ENCODE measurements at regions not wholly inside any gene's neighbourhood (a gene's known extent, or its start where the extent isn't known, plus 50 kb on each side); places are given as distances from the start of the nearest gene placed in this dataset.

DNA sequence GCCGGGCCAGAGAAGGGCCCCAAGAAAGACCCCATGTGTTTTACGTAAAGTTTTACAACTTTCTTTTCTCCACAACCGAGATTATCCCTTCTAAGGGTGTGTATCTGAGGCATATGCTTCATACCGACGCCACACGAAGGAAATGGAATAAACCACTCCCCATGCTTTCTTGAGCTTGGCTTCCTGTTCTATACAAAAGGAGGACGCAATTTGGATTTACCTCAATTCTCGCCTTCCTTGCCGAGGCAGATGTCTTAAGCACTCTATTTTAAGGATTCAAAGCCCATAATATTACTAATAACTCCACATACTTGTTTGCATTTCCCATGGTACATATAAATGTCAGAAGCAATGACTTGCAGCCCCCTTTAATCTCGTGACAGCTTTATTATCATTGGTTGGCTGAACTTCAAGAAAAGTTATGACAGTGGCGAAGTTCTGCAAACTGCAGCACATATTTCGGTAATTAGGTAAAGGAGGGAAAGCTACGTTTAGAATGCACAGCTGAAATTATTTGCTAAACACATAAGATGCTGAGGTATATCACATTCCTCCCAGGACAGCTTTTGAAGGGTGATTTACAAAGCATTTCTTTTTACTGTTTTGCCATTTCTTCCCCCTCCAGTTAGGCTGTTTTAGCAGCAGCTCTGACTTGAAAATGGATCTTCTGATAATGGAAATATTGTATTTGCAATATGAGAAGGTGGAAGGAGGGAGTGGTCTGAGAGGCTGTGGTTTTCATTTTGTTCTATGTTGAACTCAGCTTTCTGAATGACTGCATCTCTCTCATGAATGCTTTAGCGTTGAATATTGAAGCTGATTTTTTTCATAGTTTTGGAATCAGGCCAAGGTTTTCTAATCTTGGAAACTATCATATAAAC lies 330.5 kb downstream of the EPHA7 start:
- TF ChIP-seq EZH2 (IDR thresholded peaks at IDR 0.05; ENCODE audit: borderline replicate concordance, control insufficient read depth, low read depth, low read length) (no peak), POLR2AphosphoS5 (IDR thresholded peaks at IDR 0.05; ENCODE audit: low read length) (no peak), PML (IDR thresholded peaks at IDR 0.05; ENCODE audit: low read length) (no peak), CEBPB (IDR thresholded peaks at IDR 0.05; ENCODE audit: borderline replicate concordance in 1 of 2, low read depth in 2 of 2, low read length in 2 of 2) (no peak), SRF (IDR thresholded peaks at IDR 0.05; ENCODE audit: low read depth in 2 of 2, low read length in 2 of 2) (no peak), CBFB (IDR thresholded peaks at IDR 0.05; ENCODE audit: low read depth) (no peak), SIN3A (IDR thresholded peaks at IDR 0.05; ENCODE audit: low read depth, low read length) (no peak), EP300 (IDR thresholded peaks at IDR 0.05; ENCODE audit: borderline replicate concordance in 1 of 2, control insufficient read depth in 1 of 2, low read depth in 2 of 2, low read length in 2 of 2) (no peak), ASH2L (IDR thresholded peaks at IDR 0.05; ENCODE audit: borderline replicate concordance, low read depth) (no peak), CHD2 (IDR thresholded peaks at IDR 0.05; ENCODE audit: borderline replicate concordance, low read depth, low read length) (no peak)
- TF ChIP-seq, protein P1, sequence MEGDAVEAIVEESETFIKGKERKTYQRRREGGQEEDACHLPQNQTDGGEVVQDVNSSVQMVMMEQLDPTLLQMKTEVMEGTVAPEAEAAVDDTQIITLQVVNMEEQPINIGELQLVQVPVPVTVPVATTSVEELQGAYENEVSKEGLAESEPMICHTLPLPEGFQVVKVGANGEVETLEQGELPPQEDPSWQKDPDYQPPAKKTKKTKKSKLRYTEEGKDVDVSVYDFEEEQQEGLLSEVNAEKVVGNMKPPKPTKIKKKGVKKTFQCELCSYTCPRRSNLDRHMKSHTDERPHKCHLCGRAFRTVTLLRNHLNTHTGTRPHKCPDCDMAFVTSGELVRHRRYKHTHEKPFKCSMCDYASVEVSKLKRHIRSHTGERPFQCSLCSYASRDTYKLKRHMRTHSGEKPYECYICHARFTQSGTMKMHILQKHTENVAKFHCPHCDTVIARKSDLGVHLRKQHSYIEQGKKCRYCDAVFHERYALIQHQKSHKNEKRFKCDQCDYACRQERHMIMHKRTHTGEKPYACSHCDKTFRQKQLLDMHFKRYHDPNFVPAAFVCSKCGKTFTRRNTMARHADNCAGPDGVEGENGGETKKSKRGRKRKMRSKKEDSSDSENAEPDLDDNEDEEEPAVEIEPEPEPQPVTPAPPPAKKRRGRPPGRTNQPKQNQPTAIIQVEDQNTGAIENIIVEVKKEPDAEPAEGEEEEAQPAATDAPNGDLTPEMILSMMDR (IDR thresholded peaks at IDR 0.05 in 2 of 3, conservative IDR thresholded peaks at IDR 0.05 in 1 of 3; ENCODE audit: control insufficient read depth in 2 of 3, extremely low read depth in 1 of 3, insufficient read depth in 1 of 3, low read depth in 3 of 3, low read length in 3 of 3) = no peak

All from GM12878 (cell line).